ENCODE measurements at regions not wholly inside any gene's neighbourhood (a gene's known extent, or its start where the extent isn't known, plus 50 kb on each side); places are given as distances from the start of the nearest gene placed in this dataset.

- DNase-seq (ENCODE audit: low read depth), result no peak
Observed at GRCh38 chr11:19519912-19520641, 192.6 kb upstream of the NAV2 start.

GRCh38 chr11:19519353-19519752 is 193.3 kb upstream of the NAV2 start:
- DNase-seq (ENCODE audit: low read depth), result no peak

- DNase-seq (ENCODE audit: low read depth), result no peak
Observed at GRCh38 chr11:19513253-19513652, 199.4 kb upstream of the NAV2 start.

GRCh38 chr11:19512618-19513017 is 200.0 kb upstream of the NAV2 start:
- no peak for DNase-seq (ENCODE audit: low read depth)

- no peak for DNase-seq (ENCODE audit: low read depth)
Observed at GRCh38 chr11:19511413-19512183, 201.0 kb upstream of the NAV2 start.

- no peak for DNase-seq (ENCODE audit: low read depth)
Observed at GRCh38 chr11:19511066-19511412, 201.6 kb upstream of the NAV2 start.

GRCh38 chr11:19510468-19510867 is 202.2 kb upstream of the NAV2 start:
- no peak for DNase-seq (ENCODE audit: low read depth)

GRCh38 chr11:19509215-19509614 is 203.4 kb upstream of the NAV2 start:
- no peak for DNase-seq (ENCODE audit: low read depth)

GRCh38 chr11:19508165-19508564 is 204.5 kb upstream of the NAV2 start:
- no peak for DNase-seq (ENCODE audit: low read depth)

- no peak for DNase-seq (ENCODE audit: low read depth)
Observed at GRCh38 chr11:19506816-19507486, 205.7 kb upstream of the NAV2 start.

- DNase-seq (ENCODE audit: low read depth), result no peak
Observed at GRCh38 chr11:19502691-19503253, 209.9 kb upstream of the NAV2 start.

- DNase-seq (ENCODE audit: low read depth), result no peak
Observed at GRCh38 chr11:19501631-19502030, 211.0 kb upstream of the NAV2 start.

GRCh38 chr11:19499999-19500398 is 212.6 kb upstream of the NAV2 start:
- DNase-seq (ENCODE audit: low read depth), result no peak

- DNase-seq (ENCODE audit: low read depth), result no peak
Observed at GRCh38 chr11:19499026-19499669, 213.5 kb upstream of the NAV2 start.

GRCh38 chr11:19493446-19494213 is 219.0 kb upstream of the NAV2 start:
- DNase-seq (ENCODE audit: low read depth), result no peak

- no peak for DNase-seq (ENCODE audit: low read depth)
Observed at GRCh38 chr11:19482319-19483100, 230.1 kb upstream of the NAV2 start.

- DNase-seq (ENCODE audit: low read depth), result no peak
Observed at GRCh38 chr11:19480540-19480939, 232.1 kb upstream of the NAV2 start.

- no peak for DNase-seq (ENCODE audit: low read depth)
Observed at GRCh38 chr11:19478891-19479290, 233.7 kb upstream of the NAV2 start.

- DNase-seq (ENCODE audit: low read depth), result no peak
Observed at GRCh38 chr11:19474954-19475721, 234.4 kb upstream of the E2F8 start.

GRCh38 chr11:19474211-19474610 is 233.5 kb upstream of the E2F8 start:
- no peak for DNase-seq (ENCODE audit: low read depth)

All from forelimb muscle (tissue), 1 donor.